Fibroblast of peridontal ligament (primary cell): ENCODE measurements at regions not wholly inside any gene's neighbourhood (a gene's known extent, or its start where the extent isn't known, plus 50 kb on each side); places are given as distances from the start of the nearest gene placed in this dataset.

ENCODE experiments used
- DNase-seq: peaks from one replicate; pipeline ENCODE4 v3.0.0-alpha.2; 2010; ENCODE audit errors: extremely low read depth

DNA sequence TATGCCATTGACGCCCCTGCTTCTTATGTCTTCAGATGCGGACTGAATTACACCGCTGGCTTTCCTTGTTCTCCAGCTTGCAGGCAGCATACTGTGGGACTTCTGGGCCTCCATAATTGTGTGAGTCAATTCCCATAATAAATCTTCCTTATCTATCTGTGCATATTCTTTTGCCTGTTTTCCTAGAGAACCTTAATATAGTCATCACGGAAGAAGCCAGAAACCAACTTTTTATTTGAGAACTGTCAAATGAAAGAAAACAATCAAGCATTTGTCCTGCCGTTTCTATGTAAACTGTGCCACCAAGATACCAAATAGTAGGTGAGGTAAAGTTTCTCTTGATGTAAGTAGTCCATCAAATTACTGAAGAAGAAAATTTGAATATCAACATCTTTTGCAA, 51.8 kb upstream of the B3GALNT1 start:
- no peak for DNase-seq

GRCh38 chr3:161161603-161162002, 56.5 kb upstream of the B3GALNT1 start:
- DNase-seq: no peak

- DNase-seq: peak; percentile 95
Measured at GRCh38 chr3:161163297-161163696, 57.8 kb upstream of the NMD3 start.

DNA sequence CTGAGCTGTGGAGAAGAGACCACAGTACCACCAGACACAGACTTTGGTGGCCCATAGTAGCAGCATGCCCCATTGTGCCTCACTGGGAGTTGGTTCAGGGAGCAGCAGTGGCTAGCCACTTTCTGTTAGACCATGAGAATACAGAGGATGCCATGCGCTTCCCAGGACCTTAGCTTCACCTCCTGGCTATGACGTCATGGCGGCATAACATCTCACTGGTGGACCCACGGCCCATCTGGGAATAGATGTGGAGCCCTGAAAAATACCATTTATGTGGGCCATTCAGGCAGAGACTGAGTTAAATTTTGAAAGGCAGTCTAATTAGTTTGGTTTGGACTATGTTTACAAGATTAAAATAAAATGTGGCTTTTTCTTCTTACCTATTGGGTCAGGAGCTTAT, 55.1 kb upstream of the NMD3 start:
- DNase-seq: no peak

DNA sequence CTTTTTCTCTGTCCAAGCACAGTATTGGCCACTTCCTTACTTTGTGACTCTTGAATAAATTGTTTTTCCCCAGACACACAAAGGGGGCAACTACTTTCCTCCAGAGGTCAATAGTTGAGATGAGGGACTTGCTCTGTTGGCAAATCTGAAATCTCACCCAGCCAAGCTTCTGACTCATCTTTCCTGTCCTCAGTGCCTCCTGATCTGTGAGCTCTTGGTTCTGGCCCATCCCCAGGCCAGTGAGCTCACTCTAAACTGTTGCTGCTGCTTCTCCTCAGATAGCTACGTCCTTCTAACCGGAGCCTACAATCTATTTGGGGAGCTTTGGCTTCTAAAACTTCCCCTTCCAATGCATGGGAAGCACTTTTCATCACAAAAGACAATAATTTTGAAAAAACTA, 50.0 kb upstream of the NMD3 start:
- peak; percentile 88 for DNase-seq
